ENCODE measurements at regions not wholly inside any gene's neighbourhood (a gene's known extent, or its start where the extent isn't known, plus 50 kb on each side); places are given as distances from the start of the nearest gene placed in this dataset.

DNA sequence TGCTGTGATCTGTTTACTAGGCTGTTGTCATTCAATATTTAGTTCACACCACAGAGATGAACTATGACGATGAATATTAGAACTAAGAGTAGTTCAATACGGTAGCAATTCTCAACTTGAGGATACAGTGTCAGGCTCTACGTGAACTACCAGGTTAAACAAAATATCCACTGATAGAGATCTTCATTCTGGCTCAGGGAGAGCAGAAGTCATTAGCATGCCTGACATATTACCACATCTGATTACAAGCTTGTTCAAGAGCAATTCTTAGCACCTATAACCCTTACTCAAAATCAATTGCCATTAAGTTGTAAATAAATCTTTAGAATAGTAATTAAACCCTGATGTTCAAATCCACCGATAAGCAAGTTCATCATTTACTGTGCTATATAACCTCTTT, 207.2 kb downstream of the CHRM3 start:
- H3K9me3 Mint-ChIP-seq: no peaks in the 10 kb centered on the region
- ATAC-seq (no peak), DNase-seq (ENCODE audit: low spot score) (no peak)
- TF ChIP-seq, protein P1, sequence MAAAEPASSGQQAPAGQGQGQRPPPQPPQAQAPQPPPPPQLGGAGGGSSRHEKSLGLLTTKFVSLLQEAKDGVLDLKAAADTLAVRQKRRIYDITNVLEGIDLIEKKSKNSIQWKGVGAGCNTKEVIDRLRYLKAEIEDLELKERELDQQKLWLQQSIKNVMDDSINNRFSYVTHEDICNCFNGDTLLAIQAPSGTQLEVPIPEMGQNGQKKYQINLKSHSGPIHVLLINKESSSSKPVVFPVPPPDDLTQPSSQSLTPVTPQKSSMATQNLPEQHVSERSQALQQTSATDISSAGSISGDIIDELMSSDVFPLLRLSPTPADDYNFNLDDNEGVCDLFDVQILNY (CRISPR knock-in tag; IDR thresholded peaks at IDR 0.05): no peak
- TF ChIP-seq NFYB (CRISPR knock-in tag; conservative IDR thresholded peaks at IDR 0.05; ENCODE audit: low read depth) (no peak), NFATC4 (CRISPR knock-in tag; IDR thresholded peaks at IDR 0.05) (no peak), ZNF121 (CRISPR knock-in tag; IDR thresholded peaks at IDR 0.05) (no peak), MXD4 (CRISPR knock-in tag; IDR thresholded peaks at IDR 0.05; ENCODE audit: borderline replicate concordance) (no peak), PRRX2 (CRISPR knock-in tag; IDR thresholded peaks at IDR 0.05) (no peak)
- TF ChIP-seq, protein P2, sequence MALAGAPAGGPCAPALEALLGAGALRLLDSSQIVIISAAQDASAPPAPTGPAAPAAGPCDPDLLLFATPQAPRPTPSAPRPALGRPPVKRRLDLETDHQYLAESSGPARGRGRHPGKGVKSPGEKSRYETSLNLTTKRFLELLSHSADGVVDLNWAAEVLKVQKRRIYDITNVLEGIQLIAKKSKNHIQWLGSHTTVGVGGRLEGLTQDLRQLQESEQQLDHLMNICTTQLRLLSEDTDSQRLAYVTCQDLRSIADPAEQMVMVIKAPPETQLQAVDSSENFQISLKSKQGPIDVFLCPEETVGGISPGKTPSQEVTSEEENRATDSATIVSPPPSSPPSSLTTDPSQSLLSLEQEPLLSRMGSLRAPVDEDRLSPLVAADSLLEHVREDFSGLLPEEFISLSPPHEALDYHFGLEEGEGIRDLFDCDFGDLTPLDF (CRISPR knock-in tag; IDR thresholded peaks at IDR 0.05): no peak
- TF ChIP-seq, protein P3, sequence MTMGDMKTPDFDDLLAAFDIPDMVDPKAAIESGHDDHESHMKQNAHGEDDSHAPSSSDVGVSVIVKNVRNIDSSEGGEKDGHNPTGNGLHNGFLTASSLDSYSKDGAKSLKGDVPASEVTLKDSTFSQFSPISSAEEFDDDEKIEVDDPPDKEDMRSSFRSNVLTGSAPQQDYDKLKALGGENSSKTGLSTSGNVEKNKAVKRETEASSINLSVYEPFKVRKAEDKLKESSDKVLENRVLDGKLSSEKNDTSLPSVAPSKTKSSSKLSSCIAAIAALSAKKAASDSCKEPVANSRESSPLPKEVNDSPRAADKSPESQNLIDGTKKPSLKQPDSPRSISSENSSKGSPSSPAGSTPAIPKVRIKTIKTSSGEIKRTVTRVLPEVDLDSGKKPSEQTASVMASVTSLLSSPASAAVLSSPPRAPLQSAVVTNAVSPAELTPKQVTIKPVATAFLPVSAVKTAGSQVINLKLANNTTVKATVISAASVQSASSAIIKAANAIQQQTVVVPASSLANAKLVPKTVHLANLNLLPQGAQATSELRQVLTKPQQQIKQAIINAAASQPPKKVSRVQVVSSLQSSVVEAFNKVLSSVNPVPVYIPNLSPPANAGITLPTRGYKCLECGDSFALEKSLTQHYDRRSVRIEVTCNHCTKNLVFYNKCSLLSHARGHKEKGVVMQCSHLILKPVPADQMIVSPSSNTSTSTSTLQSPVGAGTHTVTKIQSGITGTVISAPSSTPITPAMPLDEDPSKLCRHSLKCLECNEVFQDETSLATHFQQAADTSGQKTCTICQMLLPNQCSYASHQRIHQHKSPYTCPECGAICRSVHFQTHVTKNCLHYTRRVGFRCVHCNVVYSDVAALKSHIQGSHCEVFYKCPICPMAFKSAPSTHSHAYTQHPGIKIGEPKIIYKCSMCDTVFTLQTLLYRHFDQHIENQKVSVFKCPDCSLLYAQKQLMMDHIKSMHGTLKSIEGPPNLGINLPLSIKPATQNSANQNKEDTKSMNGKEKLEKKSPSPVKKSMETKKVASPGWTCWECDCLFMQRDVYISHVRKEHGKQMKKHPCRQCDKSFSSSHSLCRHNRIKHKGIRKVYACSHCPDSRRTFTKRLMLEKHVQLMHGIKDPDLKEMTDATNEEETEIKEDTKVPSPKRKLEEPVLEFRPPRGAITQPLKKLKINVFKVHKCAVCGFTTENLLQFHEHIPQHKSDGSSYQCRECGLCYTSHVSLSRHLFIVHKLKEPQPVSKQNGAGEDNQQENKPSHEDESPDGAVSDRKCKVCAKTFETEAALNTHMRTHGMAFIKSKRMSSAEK (CRISPR knock-in tag; IDR thresholded peaks at IDR 0.05; ENCODE audit: borderline replicate concordance): no peak
- TF ChIP-seq, protein P4, sequence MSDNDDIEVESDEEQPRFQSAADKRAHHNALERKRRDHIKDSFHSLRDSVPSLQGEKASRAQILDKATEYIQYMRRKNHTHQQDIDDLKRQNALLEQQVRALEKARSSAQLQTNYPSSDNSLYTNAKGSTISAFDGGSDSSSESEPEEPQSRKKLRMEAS (CRISPR knock-in tag; IDR thresholded peaks at IDR 0.05): no peak
- TF ChIP-seq, protein P5, sequence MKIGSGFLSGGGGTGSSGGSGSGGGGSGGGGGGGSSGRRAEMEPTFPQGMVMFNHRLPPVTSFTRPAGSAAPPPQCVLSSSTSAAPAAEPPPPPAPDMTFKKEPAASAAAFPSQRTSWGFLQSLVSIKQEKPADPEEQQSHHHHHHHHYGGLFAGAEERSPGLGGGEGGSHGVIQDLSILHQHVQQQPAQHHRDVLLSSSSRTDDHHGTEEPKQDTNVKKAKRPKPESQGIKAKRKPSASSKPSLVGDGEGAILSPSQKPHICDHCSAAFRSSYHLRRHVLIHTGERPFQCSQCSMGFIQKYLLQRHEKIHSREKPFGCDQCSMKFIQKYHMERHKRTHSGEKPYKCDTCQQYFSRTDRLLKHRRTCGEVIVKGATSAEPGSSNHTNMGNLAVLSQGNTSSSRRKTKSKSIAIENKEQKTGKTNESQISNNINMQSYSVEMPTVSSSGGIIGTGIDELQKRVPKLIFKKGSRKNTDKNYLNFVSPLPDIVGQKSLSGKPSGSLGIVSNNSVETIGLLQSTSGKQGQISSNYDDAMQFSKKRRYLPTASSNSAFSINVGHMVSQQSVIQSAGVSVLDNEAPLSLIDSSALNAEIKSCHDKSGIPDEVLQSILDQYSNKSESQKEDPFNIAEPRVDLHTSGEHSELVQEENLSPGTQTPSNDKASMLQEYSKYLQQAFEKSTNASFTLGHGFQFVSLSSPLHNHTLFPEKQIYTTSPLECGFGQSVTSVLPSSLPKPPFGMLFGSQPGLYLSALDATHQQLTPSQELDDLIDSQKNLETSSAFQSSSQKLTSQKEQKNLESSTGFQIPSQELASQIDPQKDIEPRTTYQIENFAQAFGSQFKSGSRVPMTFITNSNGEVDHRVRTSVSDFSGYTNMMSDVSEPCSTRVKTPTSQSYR (CRISPR knock-in tag; IDR thresholded peaks at IDR 0.05): no peak
- TF ChIP-seq, protein P6, sequence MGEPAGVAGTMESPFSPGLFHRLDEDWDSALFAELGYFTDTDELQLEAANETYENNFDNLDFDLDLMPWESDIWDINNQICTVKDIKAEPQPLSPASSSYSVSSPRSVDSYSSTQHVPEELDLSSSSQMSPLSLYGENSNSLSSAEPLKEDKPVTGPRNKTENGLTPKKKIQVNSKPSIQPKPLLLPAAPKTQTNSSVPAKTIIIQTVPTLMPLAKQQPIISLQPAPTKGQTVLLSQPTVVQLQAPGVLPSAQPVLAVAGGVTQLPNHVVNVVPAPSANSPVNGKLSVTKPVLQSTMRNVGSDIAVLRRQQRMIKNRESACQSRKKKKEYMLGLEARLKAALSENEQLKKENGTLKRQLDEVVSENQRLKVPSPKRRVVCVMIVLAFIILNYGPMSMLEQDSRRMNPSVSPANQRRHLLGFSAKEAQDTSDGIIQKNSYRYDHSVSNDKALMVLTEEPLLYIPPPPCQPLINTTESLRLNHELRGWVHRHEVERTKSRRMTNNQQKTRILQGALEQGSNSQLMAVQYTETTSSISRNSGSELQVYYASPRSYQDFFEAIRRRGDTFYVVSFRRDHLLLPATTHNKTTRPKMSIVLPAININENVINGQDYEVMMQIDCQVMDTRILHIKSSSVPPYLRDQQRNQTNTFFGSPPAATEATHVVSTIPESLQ (CRISPR knock-in tag; IDR thresholded peaks at IDR 0.05): no peak
- no peaks in the 10 kb centered on the region for H3K27me3 Mint-ChIP-seq (ENCODE audit: low read depth)
- no peak overlapping the region for H3K27ac Mint-ChIP-seq
- POLR2A ChIA-PET: no interaction called here
- no peaks in the 10 kb centered on the region for H3K4me1 Mint-ChIP-seq
- CTCF ChIA-PET: no interaction called here
- no peak overlapping the region for H3K4me3 Mint-ChIP-seq
- H3K36me3 Mint-ChIP-seq: no peaks in the 10 kb centered on the region

DNA sequence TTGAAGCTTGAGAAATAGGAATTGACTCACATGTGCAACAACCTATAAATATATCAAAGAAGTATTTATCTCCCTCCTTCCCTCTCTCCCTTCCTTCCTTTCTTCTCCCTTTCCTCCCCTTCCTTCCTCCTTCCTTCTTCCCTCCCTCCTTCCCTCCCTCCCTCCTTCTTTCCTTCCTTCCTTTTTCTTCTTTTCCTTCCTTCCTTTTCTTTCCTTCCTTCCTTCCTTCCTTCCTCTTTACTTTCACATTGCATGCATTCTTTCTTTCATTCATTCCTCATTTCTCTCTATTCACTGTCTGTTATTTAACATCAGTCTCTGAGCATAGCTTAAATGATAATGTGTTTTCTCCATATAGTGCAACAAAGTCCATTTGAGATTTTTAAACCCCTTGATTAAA, 214.2 kb downstream of the CHRM3 start:
- ChIA-PET POLR2A (no interaction called here), CTCF (no interaction called here)
- TF ChIP-seq ELF4 (CRISPR knock-in tag; IDR thresholded peaks at IDR 0.05; ENCODE audit: low read depth): no peak
- TF ChIP-seq EMX1 (CRISPR knock-in tag; IDR thresholded peaks at IDR 0.05): no peak
- TF ChIP-seq SMAD3 (CRISPR knock-in tag; IDR thresholded peaks at IDR 0.05; ENCODE audit: borderline replicate concordance): no peak
- TF ChIP-seq TEAD4 (CRISPR knock-in tag; IDR thresholded peaks at IDR 0.05): no peak
- Mint-ChIP-seq H3K27ac (no peak overlapping the region), H3K4me1 (peaks cover under 1% of the 10 kb centered on the region), H3K27me3 (ENCODE audit: low read depth) (no peaks in the 10 kb centered on the region), H3K9me3 (no peaks in the 10 kb centered on the region), H3K36me3 (no peaks in the 10 kb centered on the region), H3K4me3 (no peak overlapping the region)
- DNase-seq (ENCODE audit: low spot score): no peak
- no peak for ATAC-seq

Data from WTC11 (cell line).